ENCODE measurements at regions not wholly inside any gene's neighbourhood (a gene's known extent, or its start where the extent isn't known, plus 50 kb on each side); places are given as distances from the start of the nearest gene placed in this dataset.

DNA sequence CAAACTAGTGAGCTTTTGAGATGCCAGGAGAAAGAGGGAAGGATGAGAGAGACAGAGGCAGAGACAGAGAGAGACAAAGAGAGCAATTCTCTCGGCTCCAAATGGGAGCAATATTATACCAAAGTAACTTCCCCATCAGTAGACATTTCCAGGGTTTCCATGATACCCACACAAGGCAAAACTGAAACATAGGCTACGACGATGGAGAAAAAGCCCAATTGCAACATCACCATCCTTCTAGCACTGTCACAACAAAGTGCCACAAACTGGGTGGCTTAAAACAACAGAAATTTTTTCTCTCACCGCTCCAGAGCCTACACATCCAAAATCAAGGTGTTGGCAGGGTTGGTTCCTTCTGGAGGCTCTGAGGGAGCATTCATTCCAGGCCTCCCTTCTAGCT lies 81.4 kb downstream of the KCTD12 start:
- TF ChIP-seq, protein P1, sequence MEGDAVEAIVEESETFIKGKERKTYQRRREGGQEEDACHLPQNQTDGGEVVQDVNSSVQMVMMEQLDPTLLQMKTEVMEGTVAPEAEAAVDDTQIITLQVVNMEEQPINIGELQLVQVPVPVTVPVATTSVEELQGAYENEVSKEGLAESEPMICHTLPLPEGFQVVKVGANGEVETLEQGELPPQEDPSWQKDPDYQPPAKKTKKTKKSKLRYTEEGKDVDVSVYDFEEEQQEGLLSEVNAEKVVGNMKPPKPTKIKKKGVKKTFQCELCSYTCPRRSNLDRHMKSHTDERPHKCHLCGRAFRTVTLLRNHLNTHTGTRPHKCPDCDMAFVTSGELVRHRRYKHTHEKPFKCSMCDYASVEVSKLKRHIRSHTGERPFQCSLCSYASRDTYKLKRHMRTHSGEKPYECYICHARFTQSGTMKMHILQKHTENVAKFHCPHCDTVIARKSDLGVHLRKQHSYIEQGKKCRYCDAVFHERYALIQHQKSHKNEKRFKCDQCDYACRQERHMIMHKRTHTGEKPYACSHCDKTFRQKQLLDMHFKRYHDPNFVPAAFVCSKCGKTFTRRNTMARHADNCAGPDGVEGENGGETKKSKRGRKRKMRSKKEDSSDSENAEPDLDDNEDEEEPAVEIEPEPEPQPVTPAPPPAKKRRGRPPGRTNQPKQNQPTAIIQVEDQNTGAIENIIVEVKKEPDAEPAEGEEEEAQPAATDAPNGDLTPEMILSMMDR (IDR thresholded peaks at IDR 0.05): no peak
- Histone ChIP-seq H3K36me3 (no peaks in the 10 kb centered on the region), H3K9me3 (no peaks in the 10 kb centered on the region), H3K27me3 (peaks cover 0 to 3% (median 0%) of the 10 kb centered on the region in 4 donors), H3K27ac (no peak overlapping the region), H3K4me1 (no peaks in the 10 kb centered on the region), H3K4me3 (no peak overlapping the region)
- intact Hi-C loops (cut with DNase I): no loop called here
- 75 to 89% methylated on average over 4 of the region's 4 CpGs for WGBS, 2 donors
- no peak for FAIRE-seq
- ATAC-seq: no peak
- DNase-seq: no peak

DNA sequence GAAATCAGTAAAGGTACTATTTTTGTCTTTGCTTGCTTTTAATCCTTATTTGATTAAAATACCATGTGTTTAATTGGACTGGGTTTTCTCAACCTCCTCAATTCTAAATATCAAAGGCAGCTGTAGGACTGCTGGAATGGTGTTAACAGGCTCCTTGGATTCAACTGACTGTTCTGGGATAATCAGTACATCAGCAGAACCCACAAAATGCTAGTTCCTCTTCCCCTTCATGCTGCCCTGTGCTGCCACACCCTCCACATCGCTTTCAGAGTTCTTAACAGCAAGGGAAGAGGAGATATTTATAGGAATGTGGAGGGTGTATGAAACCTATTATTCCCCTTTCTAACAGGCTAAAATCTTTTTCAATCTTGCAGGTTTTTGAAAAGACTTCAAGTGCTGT lies 82.4 kb downstream of the KCTD12 start:
- DNase-seq: no peak
- WGBS, 2 donors: 93 to 95% methylated on average over 1 of the region's 1 CpG
- Histone ChIP-seq H3K27me3 (peaks cover 0 to 3% (median 0%) of the 10 kb centered on the region in 4 donors), H3K9me3 (no peaks in the 10 kb centered on the region), H3K27ac (no peak overlapping the region), H3K4me1 (no peaks in the 10 kb centered on the region), H3K4me3 (no peak overlapping the region), H3K36me3 (no peaks in the 10 kb centered on the region)
- intact Hi-C loops (cut with DNase I): no loop called here
- no peak for FAIRE-seq
- ATAC-seq: no peak
- TF ChIP-seq, protein P1 (IDR thresholded peaks at IDR 0.05): no peak

DNA sequence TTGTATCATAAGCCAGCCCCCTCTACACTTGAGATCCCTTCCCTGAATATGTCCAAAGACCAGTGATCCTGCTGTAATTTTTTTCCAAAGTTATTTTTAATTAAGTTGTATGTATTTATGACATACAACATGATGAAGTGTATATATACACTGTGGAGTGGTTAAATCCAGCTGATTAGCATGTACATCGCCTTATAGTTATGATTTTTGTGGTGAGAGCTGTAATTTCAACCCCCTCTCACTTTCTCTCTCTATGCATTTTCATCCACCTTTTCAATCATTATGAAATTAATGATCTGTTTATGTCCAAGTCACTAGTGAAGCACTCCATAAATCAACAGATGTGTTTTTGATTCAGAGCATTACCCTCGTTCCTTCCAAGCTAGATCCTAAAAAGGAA lies 85.3 kb downstream of the KCTD12 start:
- intact Hi-C loops (cut with DNase I): no loop called here
- no peak overlapping the region for H3K27ac ChIP-seq
- DNase-seq: no peak
- H3K4me1 ChIP-seq: no peaks in the 10 kb centered on the region
- no peak for ATAC-seq
- FAIRE-seq: no peak
- no peaks in the 10 kb centered on the region for H3K36me3 ChIP-seq
- TF ChIP-seq, protein P1 (IDR thresholded peaks at IDR 0.05): no peak
- no peak overlapping the region for H3K4me3 ChIP-seq
- H3K27me3 ChIP-seq: peaks cover 0 to 3% (median 0%) of the 10 kb centered on the region in 4 donors
- no peaks in the 10 kb centered on the region for H3K9me3 ChIP-seq
- WGBS, 2 donors: 69 to 73% methylated on average over 2 of the region's 2 CpGs

DNA sequence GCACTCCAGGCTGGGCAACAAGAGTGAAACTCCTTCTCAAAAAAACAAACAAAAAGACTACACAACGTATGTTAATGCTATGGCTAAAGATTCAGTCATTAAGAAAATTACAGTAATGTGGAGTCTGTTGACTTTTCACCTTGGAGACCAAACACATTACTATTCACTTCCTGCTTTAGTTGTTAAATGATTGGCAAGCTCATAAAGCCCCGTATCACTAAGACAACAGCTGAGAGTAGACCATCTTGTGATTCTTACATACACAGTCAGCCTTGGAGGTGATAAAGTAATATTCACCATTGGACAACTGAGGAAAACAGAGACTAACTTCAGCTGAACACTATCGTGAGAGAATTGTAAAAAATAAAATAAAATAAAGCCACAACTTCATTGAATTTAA lies 86.5 kb downstream of the KCTD12 start:
- DNase-seq (no peak), ATAC-seq (peak; percentile 44 to 76 (median 64))
- intact Hi-C loops (cut with DNase I): no loop called here

DNA sequence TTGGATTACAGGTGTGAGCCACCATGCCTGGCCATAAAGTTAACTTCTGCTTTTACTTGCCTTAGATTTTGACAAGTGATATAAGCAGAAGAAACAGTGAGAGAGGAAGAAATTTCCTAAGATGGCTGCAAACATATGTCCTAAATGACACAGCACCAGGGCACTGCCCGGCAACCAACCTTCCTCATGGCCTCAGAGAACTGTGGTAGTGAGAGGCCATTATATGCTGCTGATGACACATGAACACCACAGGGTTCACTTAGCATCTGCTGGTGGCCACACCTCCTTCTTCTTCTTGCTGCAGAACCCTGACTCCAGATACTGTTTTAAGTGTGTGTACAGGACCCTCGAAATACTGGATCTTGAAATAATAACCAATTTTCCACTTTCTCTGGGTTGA lies 88.2 kb downstream of the KCTD12 start:
- 77 to 81% methylated on average over 2 of the region's 2 CpGs for WGBS, 2 donors
- DNase-seq: no peak
- peak in 1 of 4 donors; percentile 24 for ATAC-seq
- H3K27me3 ChIP-seq: peaks cover 0 to 3% (median 0%) of the 10 kb centered on the region in 4 donors
- no peak overlapping the region for H3K27ac ChIP-seq
- TF ChIP-seq, protein P1 (IDR thresholded peaks at IDR 0.05): no peak
- no peaks in the 10 kb centered on the region for H3K9me3 ChIP-seq
- H3K4me3 ChIP-seq: no peak overlapping the region
- intact Hi-C loops (cut with DNase I): no loop called here
- H3K36me3 ChIP-seq: no peaks in the 10 kb centered on the region
- no peak for FAIRE-seq
- H3K4me1 ChIP-seq: no peaks in the 10 kb centered on the region

More for the DNA sequence above, 86.5 kb downstream of the KCTD12 start:
- Histone ChIP-seq H3K4me1 (no peaks in the 10 kb centered on the region), H3K9me3 (no peaks in the 10 kb centered on the region), H3K36me3 (no peaks in the 10 kb centered on the region), H3K4me3 (no peak overlapping the region), H3K27ac (no peak overlapping the region), H3K27me3 (peaks cover 0 to 3% (median 0%) of the 10 kb centered on the region in 4 donors)
- TF ChIP-seq, protein P1 (IDR thresholded peaks at IDR 0.05): no peak
- FAIRE-seq: no peak
- WGBS, 2 donors: 20% methylated on average over 3 of the region's 3 CpGs
